ENCODE measurements at regions not wholly inside any gene's neighbourhood (a gene's known extent, or its start where the extent isn't known, plus 50 kb on each side); places are given as distances from the start of the nearest gene placed in this dataset.

- TF ChIP-seq CTCF (IDR thresholded peaks at IDR 0.05 in 4 of 5, conservative IDR thresholded peaks at IDR 0.05 in 1 of 5) (no peak), POLR2A (IDR thresholded peaks at IDR 0.05) (no peak)
Observed at GRCh38 chr18:56433919-56434318, 204.5 kb downstream of the TXNL1 start.

Measured in gastrocnemius medialis (tissue), 4 donors.